M059J (cell line): ENCODE measurements at regions not wholly inside any gene's neighbourhood (a gene's known extent, or its start where the extent isn't known, plus 50 kb on each side); places are given as distances from the start of the nearest gene placed in this dataset.
"Not testable (repeated sequence)": the region's sequence is repeated elsewhere in the genome, so short reads cannot be mapped to it uniquely, and the experiment has no call there.

Experiments used
- DNase-seq: peaks from one replicate; pipeline ENCODE4 v3.0.0-alpha.2; 2012; ENCODE audit warnings: low read depth

- DNase-seq: no peak
These were observed 123.1 kb upstream of the PRMT8 start for GRCh38 chr12:3367750-3368444.

DNA sequence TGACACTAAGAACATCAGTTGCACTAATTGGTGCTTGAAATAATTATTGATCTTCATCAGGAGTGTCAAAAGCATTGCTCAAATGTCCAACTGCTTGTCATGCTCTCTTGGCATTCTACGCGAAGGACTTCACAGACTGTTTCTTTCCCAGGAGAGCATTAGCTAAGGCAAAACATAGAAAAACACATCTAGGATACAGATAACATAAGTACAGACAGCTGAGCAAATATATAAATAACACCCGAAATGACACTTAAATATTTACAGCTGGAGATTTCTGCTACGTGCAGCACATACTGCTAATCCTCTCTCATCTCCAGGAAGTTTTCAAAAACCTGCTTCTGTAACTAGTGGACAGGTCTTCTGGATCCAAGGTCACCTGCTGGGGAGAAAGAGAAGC is 120.0 kb upstream of the PRMT8 start:
- DNase-seq: no peak

DNA sequence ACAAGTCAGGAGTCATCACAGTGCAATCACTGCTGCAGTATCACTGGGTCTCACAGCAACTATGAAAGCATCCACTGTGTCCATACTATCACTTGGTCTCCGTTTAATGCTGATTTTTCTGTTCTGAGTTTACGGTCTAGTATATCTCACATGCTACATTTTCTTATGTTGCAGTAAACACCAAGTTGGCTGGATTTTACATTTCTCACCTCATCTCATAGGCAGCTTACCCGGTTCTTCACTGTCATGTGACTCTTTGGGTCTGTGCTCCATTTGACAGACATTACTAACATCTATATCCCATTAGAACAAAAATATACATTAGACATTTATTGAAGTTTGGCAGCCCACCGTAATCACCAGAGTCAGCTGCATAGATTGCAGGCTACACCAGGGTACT is 115.7 kb upstream of the PRMT8 start:
- DNase-seq: no peak

DNA sequence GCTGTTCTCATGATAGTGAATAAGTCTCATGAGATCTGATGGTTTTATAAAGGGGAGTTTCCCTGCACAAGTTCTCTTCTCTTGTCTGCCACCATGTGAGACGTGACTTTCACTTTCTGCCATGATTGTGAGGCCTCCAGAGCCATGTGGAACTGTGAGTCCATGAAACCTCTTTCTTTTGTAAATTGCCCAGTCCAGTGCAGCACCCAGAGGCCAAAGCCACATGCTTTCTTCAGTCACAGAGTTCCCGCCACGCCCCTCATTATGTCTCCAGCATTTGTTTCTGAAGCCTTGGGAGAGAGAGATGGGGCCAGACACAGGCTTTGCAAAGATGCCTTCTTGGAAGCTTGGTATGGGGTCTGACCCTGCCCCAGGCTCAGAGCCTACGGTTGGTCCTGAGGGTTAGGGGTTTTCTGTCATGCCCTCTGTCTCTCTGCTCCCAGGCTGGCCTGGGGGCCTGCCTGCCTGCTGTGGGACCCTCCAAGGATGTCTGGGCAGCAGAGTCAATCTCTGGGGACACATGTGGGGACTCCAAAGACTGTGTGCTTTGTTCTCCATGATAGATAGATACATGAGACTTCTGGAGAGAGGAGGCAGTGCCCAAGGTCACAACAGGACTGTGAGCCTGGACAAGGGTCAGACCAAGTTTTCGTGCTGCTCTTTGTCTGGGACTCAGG is 114.1 kb upstream of the PRMT8 start:
- no peak for DNase-seq

DNA sequence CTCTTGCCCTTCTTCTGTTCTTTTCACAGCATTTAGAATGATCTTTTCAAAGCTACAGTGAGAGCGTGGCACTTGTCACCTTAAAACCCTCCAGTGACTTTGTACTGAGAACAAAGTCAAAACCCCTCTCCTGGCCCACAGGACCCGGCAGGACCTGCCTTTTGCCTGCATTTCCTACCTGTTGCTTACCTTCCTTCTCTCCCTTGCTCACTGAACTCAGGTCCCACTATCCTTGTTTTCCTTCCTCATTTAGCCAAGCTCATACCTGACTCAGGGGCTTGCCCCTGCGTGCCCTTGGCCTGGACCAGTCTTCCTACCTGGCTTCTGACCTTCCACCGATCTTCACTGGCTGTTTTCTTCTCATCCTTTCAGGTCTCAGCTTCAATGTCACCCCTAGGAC is 112.3 kb upstream of the PRMT8 start:
- DNase-seq: no peak

DNA sequence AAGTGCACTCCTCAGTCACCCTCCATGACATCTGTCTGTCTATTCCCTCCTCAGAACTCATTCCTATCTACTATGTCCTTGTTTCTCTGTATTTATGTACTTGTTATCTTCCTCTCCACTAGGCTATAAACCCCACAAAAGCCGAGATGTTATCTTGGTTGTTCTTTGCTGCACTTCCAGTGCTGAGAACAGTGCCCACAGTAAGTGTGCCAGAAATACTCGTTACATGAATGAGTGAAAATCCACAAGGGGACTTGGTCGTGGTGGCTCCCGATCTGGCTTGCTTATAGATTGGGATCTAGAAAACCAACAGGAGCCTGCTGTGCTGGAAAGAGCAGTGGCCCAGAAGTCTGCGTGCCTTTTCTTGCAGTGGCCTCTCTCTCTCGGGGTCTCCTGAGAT is 111.9 kb upstream of the PRMT8 start:
- no peak for DNase-seq

- DNase-seq: no peak
These were observed 110.6 kb upstream of the PRMT8 start for GRCh38 chr12:3380200-3381043.

DNA sequence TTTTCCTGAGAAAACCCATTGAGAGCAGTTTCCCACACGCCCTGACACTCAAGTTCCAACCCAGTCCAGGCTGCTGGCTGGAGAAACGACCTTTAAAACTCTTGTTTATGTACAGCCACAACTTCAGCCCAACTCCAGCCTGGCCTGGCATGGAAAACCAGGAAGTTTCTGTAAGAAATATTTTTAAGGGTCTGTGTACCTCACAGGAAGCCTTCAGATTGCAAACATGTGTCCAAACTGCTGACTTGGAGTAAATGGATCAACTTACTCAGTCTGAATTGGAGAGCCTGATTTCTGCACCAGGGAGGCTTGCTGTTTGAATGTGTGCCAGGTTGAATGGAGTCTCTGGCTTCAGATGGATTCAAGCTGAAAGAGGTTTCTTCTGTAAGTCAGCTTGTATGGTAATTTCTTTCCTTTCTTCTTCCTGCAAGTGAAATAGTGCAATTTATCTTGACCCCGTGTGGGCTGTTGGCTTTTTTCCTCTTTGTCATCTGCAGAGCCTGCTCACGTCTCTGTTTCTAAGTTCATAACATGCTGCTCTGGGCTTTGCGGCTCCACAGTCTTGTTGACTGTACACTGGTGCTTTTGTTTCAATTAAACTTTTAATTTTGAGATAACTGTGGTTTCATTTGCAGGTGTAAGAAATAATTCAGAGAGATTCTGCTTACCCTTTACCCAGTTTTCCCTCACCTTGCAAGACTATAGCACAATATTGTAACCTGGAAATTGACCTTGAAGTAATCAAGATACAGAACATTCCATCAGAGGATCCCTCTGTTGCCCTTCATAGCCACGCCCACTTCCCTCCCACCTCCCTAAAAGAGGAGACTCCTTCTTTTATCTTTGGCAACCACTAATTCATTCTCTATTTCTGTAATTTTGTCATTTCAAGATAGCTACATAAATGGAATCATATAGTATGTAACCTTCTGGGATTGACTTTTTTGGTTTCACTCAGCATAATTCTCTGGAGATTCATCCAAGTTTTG is 109.7 kb upstream of the PRMT8 start:
- no peak for DNase-seq

GRCh38 chr12:3389986-3390385 is 101.0 kb upstream of the PRMT8 start:
- no peak for DNase-seq

DNA sequence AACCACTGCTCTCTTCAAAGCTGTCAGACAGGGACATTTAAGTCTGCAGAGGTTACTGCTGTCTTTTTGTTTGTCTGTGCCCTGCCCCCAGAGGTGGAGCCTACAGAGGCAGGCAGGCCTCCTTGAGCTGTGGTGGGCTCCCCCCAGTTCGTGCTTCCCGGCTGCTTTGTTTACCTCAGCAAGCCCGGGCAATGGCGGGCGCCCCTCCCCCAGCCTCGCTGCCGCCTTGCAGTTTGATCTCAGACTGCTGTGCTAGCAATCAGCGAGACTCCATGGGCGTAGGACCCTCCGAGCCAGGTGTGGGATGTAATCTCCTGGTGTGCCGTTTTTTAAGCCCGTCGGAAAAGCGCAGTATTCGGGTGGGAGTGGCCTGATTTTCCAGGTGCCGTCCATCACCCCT is 93.4 kb upstream of the PRMT8 start:
- DNase-seq: not testable (repeated sequence)

DNA sequence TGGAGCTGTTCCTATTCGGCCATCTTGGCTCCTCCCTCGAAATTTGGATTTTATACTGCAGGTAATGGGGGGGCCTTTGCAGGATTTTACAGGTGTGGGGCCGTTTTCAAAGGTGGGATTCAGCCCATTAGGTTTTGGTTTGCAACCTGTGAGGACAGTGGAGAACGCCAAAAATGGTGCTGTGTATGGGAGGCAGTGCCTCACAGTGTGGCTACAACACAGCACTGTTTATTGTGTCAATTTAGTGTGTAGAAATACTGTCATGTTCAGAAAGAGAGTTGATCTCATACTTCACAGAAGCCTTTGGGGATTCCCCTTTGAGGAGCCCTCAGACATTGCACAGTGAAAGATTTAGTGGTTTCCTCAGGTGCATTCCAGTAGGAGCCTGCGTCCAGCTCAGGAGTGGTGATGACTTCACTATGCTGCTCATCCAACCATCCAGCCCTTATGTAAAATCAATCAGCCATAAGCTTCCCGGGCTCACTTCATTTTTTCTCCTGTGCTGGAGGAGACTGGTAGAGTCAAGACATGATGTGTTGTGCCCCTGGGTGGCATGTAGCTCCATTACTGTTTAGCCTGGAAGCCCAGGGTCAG is 92.7 kb upstream of the PRMT8 start:
- DNase-seq: no peak

GRCh38 chr12:3405821-3406220 is 85.2 kb upstream of the PRMT8 start:
- no peak for DNase-seq

GRCh38 chr12:3407723-3408122 is 83.3 kb upstream of the PRMT8 start:
- no peak for DNase-seq

DNA sequence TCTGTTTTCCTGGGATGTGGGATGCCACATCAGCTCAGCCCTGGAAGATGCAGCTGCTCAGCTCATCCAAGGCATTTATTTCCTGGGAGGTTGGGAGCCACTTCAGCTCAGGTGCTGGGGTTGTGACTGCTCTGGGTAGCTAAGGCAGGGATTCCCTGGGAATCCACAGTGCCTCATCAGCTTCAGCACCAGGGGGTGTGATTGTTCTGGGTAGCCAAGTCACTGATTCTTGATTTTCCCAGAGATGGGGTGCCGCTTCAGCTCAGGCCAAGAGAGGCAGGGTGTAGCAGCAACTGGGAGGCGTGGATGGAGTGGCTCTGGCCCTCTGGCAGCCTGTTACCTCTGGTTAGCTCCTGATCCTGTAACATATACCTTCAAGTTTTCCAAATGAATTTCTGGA is 81.3 kb upstream of the PRMT8 start:
- no peak for DNase-seq

- no peak for DNase-seq
These were observed 74.8 kb upstream of the PRMT8 start for GRCh38 chr12:3416159-3416558.

GRCh38 chr12:3416670-3417069 is 74.3 kb upstream of the PRMT8 start:
- no peak for DNase-seq

DNA sequence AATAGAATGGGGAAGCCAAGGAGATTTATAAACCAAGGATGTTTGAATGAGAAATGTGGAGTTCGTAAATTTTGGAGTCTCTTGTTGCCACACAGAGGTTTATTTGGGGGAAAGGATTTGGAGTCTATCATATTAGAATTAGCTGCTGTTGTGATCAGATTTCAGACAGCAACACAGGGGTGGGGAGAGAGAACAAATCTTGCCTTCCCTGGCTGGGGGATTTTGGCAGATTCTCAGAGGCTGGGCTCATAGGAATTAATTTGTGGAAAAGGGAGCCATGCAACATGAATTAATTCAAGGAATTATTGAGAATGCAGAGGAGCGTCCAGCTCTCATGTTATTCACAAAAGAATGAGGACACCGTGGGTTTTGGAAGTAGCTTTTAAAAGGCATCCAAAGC is 73.9 kb upstream of the PRMT8 start:
- DNase-seq: no peak

- DNase-seq: no peak
These were observed 73.0 kb upstream of the PRMT8 start for GRCh38 chr12:3417937-3418462.

DNA sequence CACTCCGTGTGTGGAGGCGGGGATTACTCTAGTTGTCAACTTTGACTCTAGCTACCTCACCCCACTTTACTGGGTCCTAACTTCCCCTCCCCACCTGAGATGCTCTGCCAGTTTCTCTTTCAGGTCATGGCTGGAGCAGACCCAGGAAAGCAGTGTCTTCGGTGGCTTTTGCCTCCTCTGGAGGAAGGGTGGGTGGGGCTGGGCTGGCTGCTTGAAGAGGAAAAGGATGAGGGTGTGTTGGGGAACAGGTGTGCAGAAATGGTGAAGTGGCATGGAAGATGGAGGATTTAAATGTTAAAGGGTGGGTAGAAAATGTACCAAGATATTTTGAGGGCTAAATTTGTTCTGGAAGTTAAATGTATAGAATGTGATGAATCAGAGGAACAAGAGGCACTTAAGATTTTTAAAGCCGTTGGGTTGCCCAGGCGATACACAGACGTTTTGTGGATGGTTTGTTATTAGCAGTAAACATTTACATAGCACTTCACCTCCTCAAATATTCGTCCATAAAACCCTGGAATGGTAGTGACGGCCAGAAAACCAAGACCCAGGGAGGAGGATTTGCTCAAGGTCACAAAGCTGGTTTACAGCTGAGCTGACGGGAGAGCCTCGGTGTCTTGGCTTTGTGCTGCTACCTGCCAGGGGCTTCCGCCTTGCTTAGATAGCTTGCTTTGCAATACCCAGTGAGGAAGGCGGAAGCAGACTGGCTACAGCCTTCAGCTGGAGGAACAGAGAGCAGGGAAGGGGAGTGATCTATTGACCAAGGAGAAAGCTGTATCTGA is 72.2 kb upstream of the PRMT8 start:
- DNase-seq: no peak

DNA sequence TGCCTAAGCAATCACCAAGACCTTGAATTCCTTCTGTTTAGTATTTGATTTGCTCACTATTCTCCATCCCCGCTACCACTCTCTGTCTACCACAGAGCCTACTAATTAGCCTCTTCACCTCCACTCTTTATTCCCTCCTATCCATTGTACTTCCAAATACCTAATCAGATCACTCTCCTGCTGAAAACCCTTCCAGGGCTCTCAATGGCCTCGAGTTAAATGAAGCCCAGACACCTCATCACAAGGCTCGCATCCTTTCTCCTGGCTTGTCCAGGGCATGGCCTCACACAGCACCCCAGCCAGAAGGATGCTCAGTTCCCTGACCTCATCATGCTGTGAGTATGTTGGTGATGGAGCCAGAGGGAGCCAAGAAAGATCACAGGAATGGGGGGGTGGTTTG is 71.4 kb upstream of the PRMT8 start:
- no peak for DNase-seq
